ENCODE measurements at regions not wholly inside any gene's neighbourhood (a gene's known extent, or its start where the extent isn't known, plus 50 kb on each side); places are given as distances from the start of the nearest gene placed in this dataset.

DNA sequence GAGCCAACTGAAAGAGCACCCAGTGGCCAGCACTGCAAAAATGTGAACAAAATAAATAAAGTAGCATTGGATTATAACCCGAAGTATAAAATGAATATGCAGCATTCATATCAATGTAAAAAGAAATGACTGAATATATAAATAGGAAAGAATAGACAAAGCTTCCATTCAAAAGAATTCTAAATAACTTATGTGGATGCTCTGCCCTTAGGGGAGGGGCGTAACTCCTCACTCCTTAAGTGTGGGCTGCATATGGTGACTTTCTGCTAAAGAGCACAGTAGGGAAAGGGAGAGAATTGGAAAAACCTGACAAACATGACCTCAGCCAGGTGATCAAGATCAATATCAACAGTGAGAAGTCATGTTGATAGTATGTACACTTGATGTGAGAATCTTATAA lies 109.9 kb upstream of the DOCK1 start:
- ChIA-PET CTCF (no interaction called here), POLR2A (no interaction called here)
- Histone ChIP-seq H3K9ac (ENCODE audit: low read length) (no peak overlapping the region), H3K27me3 (replicated peaks in 1 of 4; ENCODE audit: control extremely low read depth in 1 of 4, control insufficient read depth in 3 of 4, insufficient read depth in 4 of 4, low read length in 3 of 4) (no peaks in the 10 kb centered on the region), H3K4me1 (ENCODE audit: control insufficient read depth in 2 of 2, insufficient read depth in 2 of 2, low read length in 2 of 2) (no peaks in the 10 kb centered on the region), H3K27ac (ENCODE audit: low read length in 2 of 2) (no peak overlapping the region), H3K9me3 (ENCODE audit: control extremely low read depth in 1 of 3, control insufficient read depth in 2 of 3, insufficient read depth in 1 of 3, low read length in 2 of 3) (peaks cover 0 to 11% (median 0%) of the 10 kb centered on the region in 3 donors), H4K20me1 (ENCODE audit: control insufficient read depth, insufficient read depth, low read length, poor library complexity, severe bottlenecking) (no peaks in the 10 kb centered on the region), H2AFZ (ENCODE audit: insufficient read depth, low read depth, low read length, poor library complexity, severe bottlenecking) (no peak overlapping the region), H3K79me2 (ENCODE audit: control insufficient read depth, insufficient read depth, low read length) (no peaks in the 10 kb centered on the region), H3K4me3 (ENCODE audit: control extremely low read depth in 1 of 5, extremely low read depth in 1 of 5, insufficient read depth in 1 of 5, low read depth in 2 of 5, low read length in 4 of 5) (no peak overlapping the region), H3K36me3 (replicated peaks in 1 of 2; ENCODE audit: control extremely low read depth in 1 of 2, control insufficient read depth in 1 of 2, extremely low read depth in 1 of 2, insufficient read depth in 2 of 2, low read length in 1 of 2) (no peaks in the 10 kb centered on the region), H3K4me2 (replicated peaks; ENCODE audit: low read depth, low read length, poor library complexity, severe bottlenecking) (no peak overlapping the region)
- DNase-seq: no peak
- H3K27me3 Mint-ChIP-seq: no peaks in the 10 kb centered on the region
- TF ChIP-seq EZH2 (IDR thresholded peaks at IDR 0.05; ENCODE audit: borderline replicate concordance, insufficient read depth, low read depth, low read length, poor library complexity, severe bottlenecking): no peak
- TF ChIP-seq, protein P1, sequence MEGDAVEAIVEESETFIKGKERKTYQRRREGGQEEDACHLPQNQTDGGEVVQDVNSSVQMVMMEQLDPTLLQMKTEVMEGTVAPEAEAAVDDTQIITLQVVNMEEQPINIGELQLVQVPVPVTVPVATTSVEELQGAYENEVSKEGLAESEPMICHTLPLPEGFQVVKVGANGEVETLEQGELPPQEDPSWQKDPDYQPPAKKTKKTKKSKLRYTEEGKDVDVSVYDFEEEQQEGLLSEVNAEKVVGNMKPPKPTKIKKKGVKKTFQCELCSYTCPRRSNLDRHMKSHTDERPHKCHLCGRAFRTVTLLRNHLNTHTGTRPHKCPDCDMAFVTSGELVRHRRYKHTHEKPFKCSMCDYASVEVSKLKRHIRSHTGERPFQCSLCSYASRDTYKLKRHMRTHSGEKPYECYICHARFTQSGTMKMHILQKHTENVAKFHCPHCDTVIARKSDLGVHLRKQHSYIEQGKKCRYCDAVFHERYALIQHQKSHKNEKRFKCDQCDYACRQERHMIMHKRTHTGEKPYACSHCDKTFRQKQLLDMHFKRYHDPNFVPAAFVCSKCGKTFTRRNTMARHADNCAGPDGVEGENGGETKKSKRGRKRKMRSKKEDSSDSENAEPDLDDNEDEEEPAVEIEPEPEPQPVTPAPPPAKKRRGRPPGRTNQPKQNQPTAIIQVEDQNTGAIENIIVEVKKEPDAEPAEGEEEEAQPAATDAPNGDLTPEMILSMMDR (IDR thresholded peaks at IDR 0.05): no peak
- H3K4me1 Mint-ChIP-seq: no peaks in the 10 kb centered on the region
- ATAC-seq (ENCODE audit: low read depth): no peak
- intact Hi-C loops (cut with micrococcal nuclease): no loop called here
- WGBS (ENCODE audit: insufficient coverage): no CpG with 5 or more reads among the region's 2 CpGs
- H3K4me3 Mint-ChIP-seq: no peak overlapping the region
- peaks cover 10% of the 10 kb centered on the region for H3K9me3 Mint-ChIP-seq (ENCODE audit: insufficient read depth)
- no peak overlapping the region for H3K27ac Mint-ChIP-seq

DNA sequence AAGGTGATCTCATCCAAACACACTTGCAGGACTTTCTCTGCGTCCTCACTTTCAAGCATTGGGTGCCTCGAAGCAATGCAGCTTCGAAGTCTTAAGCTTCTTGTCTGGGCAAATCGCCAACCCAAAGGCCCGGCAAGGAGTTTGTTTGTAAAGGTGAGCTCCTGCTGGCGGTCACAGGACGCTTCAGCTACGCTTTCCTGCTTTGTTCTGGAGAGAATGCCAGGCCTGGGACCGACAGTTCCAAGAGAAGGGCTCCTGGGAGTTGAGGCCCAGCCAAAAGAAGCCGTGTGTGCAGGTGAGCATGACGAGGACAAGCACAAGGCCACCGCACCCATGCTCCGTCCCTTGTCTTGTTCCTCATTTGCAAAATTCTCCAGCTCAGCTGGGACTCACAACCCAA lies 106.6 kb upstream of the DOCK1 start:
- Histone ChIP-seq H3K27me3 (replicated peaks in 1 of 4; ENCODE audit: control extremely low read depth in 1 of 4, control insufficient read depth in 3 of 4, insufficient read depth in 4 of 4, low read length in 3 of 4) (no peaks in the 10 kb centered on the region), H3K36me3 (replicated peaks in 1 of 2; ENCODE audit: control extremely low read depth in 1 of 2, control insufficient read depth in 1 of 2, extremely low read depth in 1 of 2, insufficient read depth in 2 of 2, low read length in 1 of 2) (no peaks in the 10 kb centered on the region), H2AFZ (ENCODE audit: insufficient read depth, low read depth, low read length, poor library complexity, severe bottlenecking) (no peak overlapping the region), H3K79me2 (ENCODE audit: control insufficient read depth, insufficient read depth, low read length) (no peaks in the 10 kb centered on the region), H3K4me1 (ENCODE audit: control insufficient read depth in 2 of 2, insufficient read depth in 2 of 2, low read length in 2 of 2) (no peaks in the 10 kb centered on the region), H3K9ac (ENCODE audit: low read length) (no peak overlapping the region), H3K9me3 (ENCODE audit: control extremely low read depth in 1 of 3, control insufficient read depth in 2 of 3, insufficient read depth in 1 of 3, low read length in 2 of 3) (peaks cover 0 to 11% (median 0%) of the 10 kb centered on the region in 3 donors), H4K20me1 (ENCODE audit: control insufficient read depth, insufficient read depth, low read length, poor library complexity, severe bottlenecking) (no peaks in the 10 kb centered on the region), H3K4me2 (replicated peaks; ENCODE audit: low read depth, low read length, poor library complexity, severe bottlenecking) (no peak overlapping the region), H3K4me3 (ENCODE audit: control extremely low read depth in 1 of 5, extremely low read depth in 1 of 5, insufficient read depth in 1 of 5, low read depth in 2 of 5, low read length in 4 of 5) (no peak overlapping the region), H3K27ac (ENCODE audit: low read length in 2 of 2) (no peak overlapping the region)
- no peak for TF ChIP-seq EZH2 (IDR thresholded peaks at IDR 0.05; ENCODE audit: borderline replicate concordance, insufficient read depth, low read depth, low read length, poor library complexity, severe bottlenecking)
- TF ChIP-seq, protein P1 (IDR thresholded peaks at IDR 0.05): no peak
- intact Hi-C loops (cut with micrococcal nuclease): no loop called here
- no peaks in the 10 kb centered on the region for H3K27me3 Mint-ChIP-seq
- ChIA-PET POLR2A (no interaction called here), CTCF (no interaction called here)
- WGBS (ENCODE audit: insufficient coverage): 77% methylated on average over 13 of the region's 13 CpGs
- H3K4me1 Mint-ChIP-seq: no peaks in the 10 kb centered on the region
- no peak overlapping the region for H3K4me3 Mint-ChIP-seq
- peaks cover 8% of the 10 kb centered on the region for H3K9me3 Mint-ChIP-seq (ENCODE audit: insufficient read depth)
- H3K27ac Mint-ChIP-seq: no peak overlapping the region
- no peak for ATAC-seq (ENCODE audit: low read depth)
- no peak for DNase-seq
